GM12892 (cell line): ENCODE measurements at regions not wholly inside any gene's neighbourhood (a gene's known extent, or its start where the extent isn't known, plus 50 kb on each side); places are given as distances from the start of the nearest gene placed in this dataset.

Experiments used
- POLR2A ChIP-seq: IDR thresholded peaks from 2 replicates; pipeline ENCODE4 v1.6.1; 2011; ENCODE audit warnings: low read depth, low read length, control low read depth
- TAF1 ChIP-seq: IDR thresholded peaks from 2 replicates; pipeline ENCODE4 v1.6.1; 2011; ENCODE audit warnings: low read depth, mild to moderate bottlenecking, control low read depth, low read length, borderline replicate concordance

GRCh38 chrX:114050075-114050796 is 533.6 kb upstream of the HTR2C start:
- no peak for TF ChIP-seq POLR2A
- no peak for TF ChIP-seq TAF1
